Endothelial cell (in vitro differentiated cells): ENCODE measurements at regions not wholly inside any gene's neighbourhood (a gene's known extent, or its start where the extent isn't known, plus 50 kb on each side); places are given as distances from the start of the nearest gene placed in this dataset.

Experiments
- DNase-seq: peaks from one replicate; pipeline ENCODE4 v3.0.0; 2021; ENCODE audit warnings: low spot score
- H3K27ac Mint-ChIP-seq: one replicate; pipeline ENCODE4 v1.8.0; 2021; ENCODE audit warnings: mixed read lengths, inconsistent platforms; ENCODE audit not compliant: unreplicated experiment
- H3K27me3 Mint-ChIP-seq: one replicate; pipeline ENCODE4 v1.8.0; 2021; ENCODE audit warnings: mild to moderate bottlenecking, moderate library complexity, mixed read lengths, inconsistent platforms; ENCODE audit not compliant: unreplicated experiment
- H3K36me3 Mint-ChIP-seq: one replicate; pipeline ENCODE4 v1.8.0; 2021; ENCODE audit warnings: mild to moderate bottlenecking, low read depth, mixed read lengths, inconsistent platforms; ENCODE audit not compliant: unreplicated experiment
- H3K4me1 Mint-ChIP-seq: one replicate; pipeline ENCODE4 v1.8.0; 2021; ENCODE audit warnings: mild to moderate bottlenecking, mixed read lengths, inconsistent platforms; ENCODE audit not compliant: unreplicated experiment
- H3K4me3 Mint-ChIP-seq: one replicate; pipeline ENCODE4 v1.8.0; 2021; ENCODE audit warnings: mild to moderate bottlenecking, mixed read lengths, inconsistent platforms; ENCODE audit not compliant: unreplicated experiment
- H3K9me3 Mint-ChIP-seq: one replicate; pipeline ENCODE4 v1.8.0; 2021; ENCODE audit warnings: mixed read lengths, inconsistent platforms; ENCODE audit not compliant: unreplicated experiment
- CTCF ChIP-seq: fragments of 200-600 bp; sonication (generic); IDR thresholded peaks from one replicate; pipeline ENCODE4 v1.5.0; 2021; ENCODE audit warnings: antibody characterized with exemption; ENCODE audit not compliant: unreplicated experiment

GRCh38 chr11:95296621-95297025, 65.6 kb upstream of the SESN3 start:
- Mint-ChIP-seq H3K4me3 (no peak overlapping the region), H3K36me3 (no peaks in the 10 kb centered on the region), H3K27ac (no peak overlapping the region), H3K4me1 (peaks cover 25% of the 10 kb centered on the region), H3K9me3 (no peaks in the 10 kb centered on the region), H3K27me3 (peaks cover 3% of the 10 kb centered on the region)
- no peak for DNase-seq
- TF ChIP-seq CTCF: no peak

- no peaks in the 10 kb centered on the region for H3K9me3 Mint-ChIP-seq
- no peak overlapping the region for H3K27ac Mint-ChIP-seq
- H3K4me3 Mint-ChIP-seq: no peak overlapping the region
- no peaks in the 10 kb centered on the region for H3K36me3 Mint-ChIP-seq
- no peak for TF ChIP-seq CTCF
- no peak for DNase-seq
- peaks cover 25% of the 10 kb centered on the region for H3K4me1 Mint-ChIP-seq
- peaks cover 3% of the 10 kb centered on the region for H3K27me3 Mint-ChIP-seq
These were observed 65.2 kb upstream of the SESN3 start for GRCh38 chr11:95296165-95296564.

- no peak for TF ChIP-seq CTCF
These were observed 64.6 kb upstream of the SESN3 start for GRCh38 chr11:95295382-95296149.

GRCh38 chr11:95294701-95295100, 63.7 kb upstream of the SESN3 start:
- no peaks in the 10 kb centered on the region for H3K36me3 Mint-ChIP-seq
- no peak overlapping the region for H3K27ac Mint-ChIP-seq
- no peaks in the 10 kb centered on the region for H3K9me3 Mint-ChIP-seq
- H3K27me3 Mint-ChIP-seq: peaks cover 1% of the 10 kb centered on the region
- TF ChIP-seq CTCF: no peak
- H3K4me1 Mint-ChIP-seq: peaks cover 25% of the 10 kb centered on the region
- no peak for DNase-seq
- H3K4me3 Mint-ChIP-seq: no peak overlapping the region

More at GRCh38 chr11:95295382-95296149, 64.6 kb upstream of the SESN3 start:
- no peaks in the 10 kb centered on the region for H3K36me3 Mint-ChIP-seq
- DNase-seq: no peak
- H3K27ac Mint-ChIP-seq: no peak overlapping the region
- peaks cover 25% of the 10 kb centered on the region for H3K4me1 Mint-ChIP-seq
- H3K9me3 Mint-ChIP-seq: no peaks in the 10 kb centered on the region
- peaks cover 3% of the 10 kb centered on the region for H3K27me3 Mint-ChIP-seq
- no peak overlapping the region for H3K4me3 Mint-ChIP-seq

- peak; percentile 5 for DNase-seq
- no peaks in the 10 kb centered on the region for H3K27me3 Mint-ChIP-seq
- TF ChIP-seq CTCF: no peak
- H3K36me3 Mint-ChIP-seq: no peaks in the 10 kb centered on the region
- peaks cover 17% of the 10 kb centered on the region for H3K4me1 Mint-ChIP-seq
- H3K9me3 Mint-ChIP-seq: no peaks in the 10 kb centered on the region
- H3K4me3 Mint-ChIP-seq: no peak overlapping the region
- H3K27ac Mint-ChIP-seq: no peak overlapping the region
These were observed 62.1 kb upstream of the SESN3 start for GRCh38 chr11:95293116-95293515.
